Choroid plexus epithelial cell (primary cell): ENCODE measurements at regions not wholly inside any gene's neighbourhood (a gene's known extent, or its start where the extent isn't known, plus 50 kb on each side); places are given as distances from the start of the nearest gene placed in this dataset.

Experiments used
- DNase-seq: peaks from one replicate; pipeline ENCODE4 v3.0.0-alpha.2; 2010; ENCODE audit warnings: low read depth
- H3K4me3 ChIP-seq: 2 replicates; pipeline ENCODE4 v1.5.1; 2011; ENCODE audit warnings: low read depth, mild to moderate bottlenecking, control low read depth, low read length, moderate library complexity
- CTCF ChIP-seq: conservative IDR thresholded peaks from 2 replicates; pipeline ENCODE4 v1.5.1; 2011; ENCODE audit warnings: low read depth, mild to moderate bottlenecking, control low read depth, inconsistent platforms, low read length, moderate library complexity

DNA sequence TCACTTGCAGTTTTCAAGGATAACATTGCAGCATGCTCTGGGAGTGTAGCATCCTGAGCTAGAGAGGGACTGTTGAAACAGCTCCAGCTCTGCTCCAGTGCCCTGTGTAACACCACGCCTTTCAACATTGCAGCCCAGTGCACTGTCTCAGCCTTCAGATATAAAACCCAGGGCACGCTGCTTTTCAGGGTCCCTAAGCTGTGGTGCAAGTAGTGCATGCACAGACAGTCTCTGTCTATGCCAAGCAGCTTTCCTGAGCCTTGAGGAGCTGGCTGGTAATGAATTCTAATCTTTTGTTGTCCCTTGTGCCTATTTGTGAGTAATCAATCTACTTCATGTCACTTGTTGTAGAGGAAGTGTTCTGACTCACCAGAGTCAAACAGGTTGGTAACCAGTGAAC is 897.0 kb downstream of the ARAP2 start:
- H3K4me3 ChIP-seq, result no peak overlapping the region
- TF ChIP-seq CTCF, result no peak
- DNase-seq, result no peak

DNA sequence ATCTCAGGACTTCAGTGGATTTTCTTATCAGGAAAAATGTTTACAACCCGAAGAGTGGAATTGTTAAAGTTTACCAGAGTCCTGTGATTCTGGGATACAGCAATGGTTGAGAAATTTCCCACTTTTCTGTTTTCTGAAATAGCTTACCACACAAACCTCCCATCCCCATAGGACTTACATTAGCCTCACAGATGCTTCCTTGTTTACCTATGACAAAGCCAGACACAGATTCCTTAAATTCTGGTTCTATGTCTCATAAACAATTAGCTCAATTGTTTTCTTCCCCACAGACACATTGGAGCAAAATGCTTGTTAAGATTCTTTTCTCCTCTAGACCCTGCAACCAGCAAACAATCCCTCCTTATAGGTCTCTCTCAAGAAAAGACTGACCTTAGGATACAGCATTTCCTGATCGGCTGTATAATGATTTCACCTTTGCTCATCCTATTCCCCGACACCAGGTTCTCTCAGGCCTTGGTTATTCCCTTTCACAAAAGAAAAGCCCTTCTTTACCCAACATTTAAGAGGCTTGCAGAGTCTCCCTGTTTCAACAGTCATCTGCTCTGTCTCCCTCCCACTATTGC is 886.2 kb downstream of the ARAP2 start:
- no peak for DNase-seq
- TF ChIP-seq CTCF, result no peak
- H3K4me3 ChIP-seq, result no peak overlapping the region

DNA sequence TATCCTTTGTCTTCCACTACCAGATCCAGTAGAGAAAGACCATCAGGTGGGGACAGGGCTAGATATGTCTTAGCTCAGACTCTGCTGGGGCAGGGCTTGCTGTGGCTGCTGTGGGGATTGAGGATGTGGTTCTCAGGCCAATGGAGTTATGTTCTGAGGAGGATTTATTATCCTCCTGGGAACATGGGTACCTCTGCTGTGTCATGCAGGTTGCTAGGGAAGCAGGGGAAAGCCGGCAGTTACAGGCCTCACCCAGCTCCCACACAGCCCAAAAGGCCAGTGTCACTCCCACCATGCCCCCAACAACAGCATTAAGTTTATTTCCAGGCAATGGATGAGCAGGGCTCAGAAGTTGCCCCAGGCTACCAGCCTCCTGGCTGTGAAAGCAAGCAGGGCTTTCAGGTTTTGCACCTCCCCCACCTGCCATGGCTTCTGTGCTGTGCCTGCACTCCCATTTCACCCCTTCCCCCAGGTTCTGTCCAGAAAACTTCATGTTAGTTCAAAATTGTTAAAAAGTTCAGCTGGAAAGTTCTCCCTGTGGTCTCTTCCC is 879.9 kb downstream of the ARAP2 start:
- H3K4me3 ChIP-seq, result no peak overlapping the region
- no peak for TF ChIP-seq CTCF
- DNase-seq, result no peak

DNA sequence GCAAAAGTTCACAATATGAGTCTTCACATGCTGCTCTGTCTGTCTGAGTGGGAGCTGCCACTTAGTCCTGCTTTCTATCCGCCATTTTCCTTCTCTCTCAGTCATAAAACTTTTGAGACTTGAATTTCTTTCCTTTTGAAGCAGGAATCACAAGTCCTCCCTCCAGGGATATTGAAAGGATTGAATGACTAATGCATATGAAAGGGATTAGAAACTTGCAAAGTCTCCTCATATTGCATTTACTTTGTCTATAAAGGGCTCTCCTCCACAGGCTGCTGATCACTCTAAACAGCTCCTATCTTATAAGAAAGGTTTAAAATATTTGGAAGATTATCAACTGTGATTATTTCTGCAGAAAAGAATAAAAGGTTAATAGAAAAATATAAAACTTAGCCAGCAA is 879.1 kb downstream of the ARAP2 start:
- DNase-seq, result no peak
- H3K4me3 ChIP-seq, result no peak overlapping the region
- TF ChIP-seq CTCF, result no peak

- DNase-seq, result no peak
- no peak for TF ChIP-seq CTCF
- no peak overlapping the region for H3K4me3 ChIP-seq
Observed at GRCh38 chr4:35399912-35400311, 844.4 kb downstream of the ARAP2 start.

DNA sequence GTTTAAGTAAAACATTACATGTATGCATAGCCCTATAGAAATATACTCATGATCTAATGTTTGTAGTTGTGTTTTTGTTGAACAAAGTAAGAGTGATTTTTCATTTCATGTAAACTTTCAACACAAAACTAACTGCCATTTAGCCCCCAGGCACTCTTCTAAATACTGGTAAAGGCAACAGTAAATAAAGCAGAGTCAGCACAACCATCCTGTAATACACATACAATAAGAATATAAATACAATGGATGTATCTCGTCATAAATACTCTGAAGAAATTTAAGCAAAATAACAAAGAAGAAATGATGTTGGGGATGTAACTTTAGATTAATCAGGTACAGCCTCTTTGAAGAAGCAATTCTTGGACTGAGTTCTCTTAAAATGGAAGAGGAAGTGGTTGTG is 821.2 kb downstream of the ARAP2 start:
- no peak for TF ChIP-seq CTCF
- no peak for DNase-seq
- H3K4me3 ChIP-seq, result no peak overlapping the region

DNA sequence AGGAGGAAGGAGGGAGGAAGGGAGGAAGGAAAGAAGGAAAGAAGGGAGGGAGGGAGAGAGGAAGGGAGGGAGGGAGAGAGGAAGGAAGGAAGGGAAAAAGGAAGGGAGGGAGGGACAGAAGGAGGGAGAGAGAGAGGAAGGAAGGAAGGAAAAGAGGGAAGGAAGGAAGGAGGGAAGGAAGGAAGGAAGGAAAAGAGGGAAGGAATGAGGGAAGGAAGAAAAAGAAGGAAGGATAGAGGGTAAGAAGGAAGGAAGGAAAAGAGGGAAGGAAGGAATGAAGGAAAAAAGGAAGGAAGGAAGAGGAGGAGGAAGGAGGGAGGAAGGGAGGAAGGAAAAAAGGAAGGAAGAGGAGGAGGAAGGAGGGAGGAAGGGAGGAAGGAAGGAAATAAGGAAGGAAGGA is 796.8 kb downstream of the ARAP2 start:
- no peak for TF ChIP-seq CTCF
- DNase-seq, result no peak
- H3K4me3 ChIP-seq, result no peak overlapping the region
